ENCODE measurements at regions not wholly inside any gene's neighbourhood (a gene's known extent, or its start where the extent isn't known, plus 50 kb on each side); places are given as distances from the start of the nearest gene placed in this dataset.

- TF ChIP-seq, protein P1, sequence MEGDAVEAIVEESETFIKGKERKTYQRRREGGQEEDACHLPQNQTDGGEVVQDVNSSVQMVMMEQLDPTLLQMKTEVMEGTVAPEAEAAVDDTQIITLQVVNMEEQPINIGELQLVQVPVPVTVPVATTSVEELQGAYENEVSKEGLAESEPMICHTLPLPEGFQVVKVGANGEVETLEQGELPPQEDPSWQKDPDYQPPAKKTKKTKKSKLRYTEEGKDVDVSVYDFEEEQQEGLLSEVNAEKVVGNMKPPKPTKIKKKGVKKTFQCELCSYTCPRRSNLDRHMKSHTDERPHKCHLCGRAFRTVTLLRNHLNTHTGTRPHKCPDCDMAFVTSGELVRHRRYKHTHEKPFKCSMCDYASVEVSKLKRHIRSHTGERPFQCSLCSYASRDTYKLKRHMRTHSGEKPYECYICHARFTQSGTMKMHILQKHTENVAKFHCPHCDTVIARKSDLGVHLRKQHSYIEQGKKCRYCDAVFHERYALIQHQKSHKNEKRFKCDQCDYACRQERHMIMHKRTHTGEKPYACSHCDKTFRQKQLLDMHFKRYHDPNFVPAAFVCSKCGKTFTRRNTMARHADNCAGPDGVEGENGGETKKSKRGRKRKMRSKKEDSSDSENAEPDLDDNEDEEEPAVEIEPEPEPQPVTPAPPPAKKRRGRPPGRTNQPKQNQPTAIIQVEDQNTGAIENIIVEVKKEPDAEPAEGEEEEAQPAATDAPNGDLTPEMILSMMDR (IDR thresholded peaks at IDR 0.05) = no peak
- ATAC-seq (ENCODE audit: low FRiP score) = no peak
- no peak for DNase-seq (ENCODE audit: low spot score)
Measured at GRCh38 chr5:96157077-96157780, 195.6 kb upstream of the ELL2 start.

GRCh38 chr5:96155147-96155546 is 193.5 kb upstream of the ELL2 start:
- ATAC-seq (ENCODE audit: low FRiP score) = no peak
- TF ChIP-seq, protein P1 (IDR thresholded peaks at IDR 0.05) = no peak
- DNase-seq (ENCODE audit: low spot score) = no peak

DNA sequence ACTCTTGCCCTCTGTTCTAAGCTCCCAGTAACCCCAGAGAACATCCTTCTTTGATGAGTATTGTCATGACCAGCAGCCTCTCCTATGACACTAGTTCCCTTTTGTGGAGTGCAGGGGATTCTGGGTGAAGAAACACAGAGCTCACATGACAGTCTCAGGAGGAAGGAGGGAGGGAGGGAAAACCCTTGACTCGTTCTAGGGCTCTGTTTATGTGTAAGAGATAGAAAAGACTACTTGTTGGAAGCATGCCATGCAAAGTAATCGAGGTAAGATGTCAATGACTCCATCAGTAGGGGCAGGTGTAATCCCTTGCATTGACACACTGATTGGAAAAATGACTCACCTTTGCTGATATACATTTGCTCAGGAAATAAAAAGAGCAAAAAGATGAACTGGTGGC is 190.2 kb upstream of the ELL2 start:
- DNase-seq (ENCODE audit: low spot score) (no peak), ATAC-seq (ENCODE audit: low FRiP score) (no peak)
- TF ChIP-seq, protein P1 (IDR thresholded peaks at IDR 0.05) = no peak

DNA sequence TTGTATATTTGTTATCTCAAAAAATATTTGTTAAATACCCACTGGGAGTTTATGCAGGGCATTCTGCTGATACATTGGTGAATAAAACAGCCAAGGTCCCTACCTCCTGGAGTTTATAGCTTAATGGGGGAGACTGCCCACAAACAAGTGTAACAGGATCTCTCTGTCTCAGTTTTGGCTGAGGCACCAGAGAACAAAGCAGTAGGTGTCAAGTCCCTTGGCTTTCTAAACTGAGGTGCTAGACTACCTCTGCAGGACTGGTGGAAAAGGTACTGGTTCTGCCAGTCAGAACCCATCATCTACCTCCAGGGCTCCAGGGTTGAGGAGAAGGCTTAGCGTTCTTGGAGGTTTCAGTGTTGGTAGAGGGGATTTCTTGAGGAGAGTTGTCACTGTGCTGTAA is 188.4 kb upstream of the ELL2 start:
- ATAC-seq (ENCODE audit: low FRiP score) (no peak), DNase-seq (ENCODE audit: low spot score) (no peak)
- TF ChIP-seq, protein P1 (IDR thresholded peaks at IDR 0.05) = no peak

GRCh38 chr5:96149546-96149945 is 187.9 kb upstream of the ELL2 start:
- DNase-seq (ENCODE audit: low spot score) = no peak
- no peak for ATAC-seq (ENCODE audit: low FRiP score)
- TF ChIP-seq, protein P1 (IDR thresholded peaks at IDR 0.05) = no peak

DNA sequence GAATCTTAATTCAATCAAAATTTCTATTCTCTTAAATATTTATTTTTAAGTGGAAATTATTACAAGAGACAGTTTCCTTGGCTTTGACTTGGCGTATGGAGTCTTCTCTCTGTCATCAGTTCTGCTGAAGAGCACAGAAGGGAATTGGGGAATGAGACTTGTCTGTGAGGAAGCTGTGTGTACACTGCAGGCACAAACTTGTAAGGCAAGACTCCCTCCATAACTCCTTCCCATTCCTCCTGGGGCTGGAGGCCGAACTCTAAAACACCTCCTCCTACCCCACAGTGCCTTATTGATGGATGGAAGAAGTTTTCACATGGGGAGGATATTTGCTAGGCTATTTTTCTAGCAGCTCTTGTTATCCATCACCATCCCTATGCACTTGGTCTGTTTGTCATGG is 187.4 kb upstream of the ELL2 start:
- no peak for DNase-seq (ENCODE audit: low spot score)
- ATAC-seq (ENCODE audit: low FRiP score) = no peak
- TF ChIP-seq, protein P1 (IDR thresholded peaks at IDR 0.05) = no peak

- TF ChIP-seq, protein P1 (IDR thresholded peaks at IDR 0.05) = no peak
- DNase-seq (ENCODE audit: low spot score) (no peak), ATAC-seq (ENCODE audit: low FRiP score) (no peak)
Measured at GRCh38 chr5:96148376-96148775, 186.7 kb upstream of the ELL2 start.
